ENCODE measurements at regions not wholly inside any gene's neighbourhood (a gene's known extent, or its start where the extent isn't known, plus 50 kb on each side); places are given as distances from the start of the nearest gene placed in this dataset.

GRCh38 chr4:54447304-54447703 is 210.5 kb upstream of the KIT start:
- no peak for TF ChIP-seq CTCF (IDR thresholded peaks at IDR 0.05)
- TF ChIP-seq EP300 (IDR thresholded peaks at IDR 0.05) = no peak

Data from tibial nerve (tissue), 4 donors.